Tibial nerve (tissue), 3 donors: ENCODE measurements at regions not wholly inside any gene's neighbourhood (a gene's known extent, or its start where the extent isn't known, plus 50 kb on each side); places are given as distances from the start of the nearest gene placed in this dataset.
"Not testable (repeated sequence)": the region's sequence is repeated elsewhere in the genome, so short reads cannot be mapped to it uniquely, and the experiment has no call there.

ENCODE experiments used
- EP300 ChIP-seq, 2 donors: sonication (generic); formaldehyde crosslinking; IDR thresholded peaks; one replicate each; pipeline ENCODE4 v1.6.1; 2017; ENCODE audit warnings: antibody characterized with exemption in 2 of 2, mild to moderate bottlenecking in 1 of 2
- POLR2A ChIP-seq, 2 donors: fragments of 450-650 bp; IDR thresholded peaks; one replicate each; pipeline ENCODE4 v1.6.1; 2017; ENCODE audit warnings: antibody characterized with exemption in 2 of 2, mild to moderate bottlenecking in 2 of 2, moderate library complexity in 2 of 2

DNA sequence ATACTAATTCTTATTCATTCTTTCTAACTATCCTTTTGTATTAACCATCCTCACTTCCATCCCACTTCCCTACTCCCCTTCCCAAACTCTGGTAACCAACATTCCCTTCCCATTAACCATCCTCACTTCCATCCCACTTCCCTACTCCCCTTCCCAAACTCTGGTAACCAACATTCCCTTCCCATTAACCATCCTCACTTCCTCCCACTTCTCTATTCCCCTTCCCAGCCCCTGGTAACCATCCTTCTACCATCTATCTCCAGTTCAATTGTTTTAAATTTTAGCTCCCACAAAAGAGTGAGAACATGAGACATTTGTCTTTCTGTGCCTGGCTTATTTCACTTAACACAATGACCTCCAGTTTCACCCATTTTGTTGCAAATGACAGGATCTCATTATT is 160.6 kb upstream of the NAMPT start:
- not testable (repeated sequence) for TF ChIP-seq EP300, POLR2A (IDR thresholded peaks at IDR 0.05)
